Testis (tissue), 2 donors: ENCODE measurements at regions not wholly inside any gene's neighbourhood (a gene's known extent, or its start where the extent isn't known, plus 50 kb on each side); places are given as distances from the start of the nearest gene placed in this dataset.

Source experiments
- CTCF ChIP-seq, 3 experiments: fragments of 450-650 bp in 2 of 3; fragments of 200-600 bp in 1 of 3; sonication (generic) in 1 of 3; IDR thresholded peaks; one replicate each; pipeline ENCODE4 v1.5.1; 2016 to 2019; ENCODE audit warnings: antibody characterized with exemption in 3 of 3, mild to moderate bottlenecking in 2 of 3, moderate library complexity in 1 of 3
- POLR2A ChIP-seq: fragments of 450-650 bp; IDR thresholded peaks from one replicate; pipeline ENCODE4 v1.6.1; 2017; ENCODE audit warnings: antibody characterized with exemption, mild to moderate bottlenecking, moderate library complexity

GRCh38 chrX:109952050-109952449 lies 50.9 kb upstream of the TMEM164 start:
- TF ChIP-seq CTCF (IDR thresholded peaks at IDR 0.05) (no peak), POLR2A (no peak)
